OCI-LY1 (cell line): ENCODE measurements at regions not wholly inside any gene's neighbourhood (a gene's known extent, or its start where the extent isn't known, plus 50 kb on each side); places are given as distances from the start of the nearest gene placed in this dataset.

Experiments used
- H2AFZ ChIP-seq: fragments of 200-600 bp; sonication (generic), shearing (Covaris generic); 2 replicates; pipeline ENCODE4 v1.6.0; 2014; ENCODE audit warnings: antibody characterized with exemption, mild to moderate bottlenecking, low read length
- H3F3A ChIP-seq: fragments of 200-600 bp; sonication (generic), shearing (Covaris generic); 2 replicates; pipeline ENCODE4 v1.6.0; 2014; ENCODE audit warnings: mild to moderate bottlenecking, antibody characterized with exemption, low read length, moderate library complexity; ENCODE audit not compliant: insufficient read depth
- H3K27ac ChIP-seq: fragments of 200-600 bp; sonication (generic); 2 replicates; pipeline ENCODE4 v1.5.1; 2014; ENCODE audit warnings: low read length, mixed run types, mild to moderate bottlenecking, low read depth; ENCODE audit not compliant: poor library complexity, severe bottlenecking
- H3K27me3 ChIP-seq: fragments of 200-600 bp; sonication (generic); 2 replicates; pipeline ENCODE4 v1.6.0; 2014; ENCODE audit warnings: antibody characterized with exemption, mild to moderate bottlenecking, low read length, moderate library complexity; ENCODE audit not compliant: insufficient read depth
- H3K36me3 ChIP-seq: fragments of 200-600 bp; sonication (generic); 2 replicates; pipeline ENCODE4 v1.6.1; 2014; ENCODE audit warnings: mild to moderate bottlenecking, antibody characterized with exemption, low read length, moderate library complexity, mixed read lengths; ENCODE audit not compliant: insufficient read depth
- H3K4me1 ChIP-seq: fragments of 200-600 bp; sonication (generic); 2 replicates; pipeline ENCODE4 v1.5.1; 2014; ENCODE audit warnings: mild to moderate bottlenecking, low read length, moderate library complexity; ENCODE audit not compliant: insufficient read depth, severe bottlenecking
- H3K4me2 ChIP-seq: fragments of 200-600 bp; sonication (generic), shearing (Covaris generic); 2 replicates; pipeline ENCODE4 v1.6.1; 2014; ENCODE audit warnings: low read length
- H3K4me3 ChIP-seq: fragments of 200-600 bp; sonication (generic); 2 replicates; pipeline ENCODE4 v1.5.1; 2014; ENCODE audit warnings: low read length, low read depth, mild to moderate bottlenecking, mixed read lengths; ENCODE audit not compliant: poor library complexity, severe bottlenecking
- H3K79me2 ChIP-seq: fragments of 200-600 bp; shearing (Covaris generic); 2 replicates; pipeline ENCODE4 v1.6.1; 2016; ENCODE audit warnings: mixed run types, low read length, mixed read lengths; ENCODE audit not compliant: insufficient read depth
- H3K9ac ChIP-seq: fragments of 200-600 bp; sonication (generic), shearing (Covaris generic); 2 replicates; pipeline ENCODE4 v1.6.1; 2014; ENCODE audit warnings: mild to moderate bottlenecking, low read length, mixed read lengths
- H3K9me2 ChIP-seq: fragments of 200-600 bp; sonication (generic), shearing (Covaris generic); 2 replicates; pipeline ENCODE4 v1.6.1; 2014; ENCODE audit warnings: low read depth, mild to moderate bottlenecking, low read length, mixed read lengths
- H3K9me3 ChIP-seq: fragments of 200-600 bp; shearing (Covaris generic); 2 replicates; pipeline ENCODE4 v1.6.1; 2014; ENCODE audit warnings: low read length, mixed read lengths
- H4K20me1 ChIP-seq: fragments of 200-600 bp; sonication (generic), shearing (Covaris generic); 2 replicates; pipeline ENCODE4 v1.6.0; 2016; ENCODE audit warnings: mild to moderate bottlenecking, low read length; ENCODE audit not compliant: insufficient read depth
- CTCF ChIP-seq: fragments of 200-600 bp; sonication (generic), shearing (Covaris generic); IDR thresholded peaks from 2 replicates; pipeline ENCODE4 v1.5.1; 2017; ENCODE audit warnings: mild to moderate bottlenecking, antibody characterized with exemption, low read length, moderate library complexity, mixed read lengths
- EZH2 ChIP-seq: fragments of 200-600 bp; sonication (generic), shearing (Covaris generic); IDR thresholded peaks from 2 replicates; pipeline ENCODE4 v1.8.0; 2017; ENCODE audit warnings: borderline replicate concordance, mixed run types, mild to moderate bottlenecking, antibody characterized with exemption, low read length, moderate library complexity, mixed read lengths

GRCh38 chr11:28962502-28962901, 854.3 kb downstream of the METTL15 start:
- Histone ChIP-seq H3K9me2 (no peaks in the 10 kb centered on the region), H3K4me1 (no peaks in the 10 kb centered on the region), H2AFZ (no peak overlapping the region), H3K9ac (no peak overlapping the region), H3K36me3 (no peaks in the 10 kb centered on the region), H3K4me2 (no peak overlapping the region), H3K9me3 (no peaks in the 10 kb centered on the region), H3K79me2 (no peaks in the 10 kb centered on the region), H3K27ac (no peak overlapping the region), H3K27me3 (no peaks in the 10 kb centered on the region), H3F3A (no peaks in the 10 kb centered on the region), H3K4me3 (no peak overlapping the region), H4K20me1 (no peaks in the 10 kb centered on the region)
- no peak for TF ChIP-seq CTCF
- no peak for TF ChIP-seq EZH2

- no peaks in the 10 kb centered on the region for H3K9me3 ChIP-seq
- no peaks in the 10 kb centered on the region for H3K4me1 ChIP-seq
- H3K36me3 ChIP-seq, result no peaks in the 10 kb centered on the region
- H3K4me3 ChIP-seq, result no peak overlapping the region
- no peak overlapping the region for H2AFZ ChIP-seq
- no peak overlapping the region for H3K4me2 ChIP-seq
- TF ChIP-seq EZH2, result no peak
- no peak for TF ChIP-seq CTCF
- H3F3A ChIP-seq, result no peaks in the 10 kb centered on the region
- H3K9me2 ChIP-seq, result no peaks in the 10 kb centered on the region
- no peaks in the 10 kb centered on the region for H3K27me3 ChIP-seq
- H3K27ac ChIP-seq, result no peak overlapping the region
- H4K20me1 ChIP-seq, result no peaks in the 10 kb centered on the region
- H3K9ac ChIP-seq, result no peak overlapping the region
- no peaks in the 10 kb centered on the region for H3K79me2 ChIP-seq
These were observed 853.5 kb downstream of the METTL15 start for GRCh38 chr11:28961726-28962125.

GRCh38 chr11:28956446-28956845, 848.3 kb downstream of the METTL15 start:
- no peak for TF ChIP-seq CTCF
- no peak for TF ChIP-seq EZH2
- Histone ChIP-seq H3K27me3 (no peaks in the 10 kb centered on the region), H3K4me3 (no peak overlapping the region), H3K36me3 (no peaks in the 10 kb centered on the region), H4K20me1 (no peaks in the 10 kb centered on the region), H3K79me2 (no peaks in the 10 kb centered on the region), H3K27ac (no peak overlapping the region), H3K4me2 (no peak overlapping the region), H2AFZ (no peak overlapping the region), H3K9ac (no peak overlapping the region), H3K9me2 (no peaks in the 10 kb centered on the region), H3K4me1 (no peaks in the 10 kb centered on the region), H3K9me3 (no peaks in the 10 kb centered on the region), H3F3A (no peaks in the 10 kb centered on the region)
